Mononuclear cell (primary cell): ENCODE measurements at regions not wholly inside any gene's neighbourhood (a gene's known extent, or its start where the extent isn't known, plus 50 kb on each side); places are given as distances from the start of the nearest gene placed in this dataset.

ENCODE experiments used
- H3K27me3 ChIP-seq: 2 replicates; pipeline ENCODE4 v1.6.0; 2011; ENCODE audit warnings: low read length, control low read depth; ENCODE audit not compliant: insufficient read depth
- H3K4me1 ChIP-seq: 2 replicates; pipeline ENCODE4 v1.5.1; 2011; ENCODE audit warnings: mild to moderate bottlenecking, low read length, control low read depth; ENCODE audit not compliant: insufficient read depth
- H3K4me3 ChIP-seq: 2 replicates; pipeline ENCODE4 v1.5.1; 2011; ENCODE audit warnings: mild to moderate bottlenecking, low read length, moderate library complexity
- H3K9me3 ChIP-seq: 2 replicates; pipeline ENCODE4 v1.5.1; 2011; ENCODE audit warnings: low read depth, mild to moderate bottlenecking, control low read depth, low read length

DNA sequence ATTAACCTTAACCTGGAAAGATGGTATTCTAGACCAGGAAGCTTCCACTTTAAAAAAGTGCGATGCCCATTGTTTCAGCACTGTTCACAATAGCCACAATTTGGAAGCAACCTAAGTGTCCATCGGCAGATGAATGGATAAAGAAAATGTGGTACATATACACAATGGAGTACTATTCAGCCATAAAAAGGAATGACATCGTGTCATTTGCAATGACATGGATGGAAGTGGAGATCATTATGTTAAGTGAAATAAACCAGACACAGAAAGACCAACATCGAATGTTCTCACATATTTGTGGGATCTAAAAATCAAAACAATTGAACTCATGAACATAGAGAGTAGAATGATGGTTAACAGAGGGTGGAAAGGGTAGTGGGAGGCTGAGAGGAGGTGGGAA is 94.2 kb downstream of the NR2F2 start:
- Histone ChIP-seq H3K4me1 (no peaks in the 10 kb centered on the region), H3K27me3 (peaks cover 24% of the 10 kb centered on the region), H3K4me3 (no peak overlapping the region), H3K9me3 (no peaks in the 10 kb centered on the region)

GRCh38 chr15:96428742-96429141 is 98.2 kb downstream of the NR2F2 start:
- H3K4me3 ChIP-seq: no peak overlapping the region
- H3K4me1 ChIP-seq: no peaks in the 10 kb centered on the region
- no peaks in the 10 kb centered on the region for H3K9me3 ChIP-seq
- peaks cover 5% of the 10 kb centered on the region for H3K27me3 ChIP-seq

- H3K4me3 ChIP-seq: no peak overlapping the region
Observed at GRCh38 chr15:96431786-96432185, 101.3 kb downstream of the NR2F2 start.

DNA sequence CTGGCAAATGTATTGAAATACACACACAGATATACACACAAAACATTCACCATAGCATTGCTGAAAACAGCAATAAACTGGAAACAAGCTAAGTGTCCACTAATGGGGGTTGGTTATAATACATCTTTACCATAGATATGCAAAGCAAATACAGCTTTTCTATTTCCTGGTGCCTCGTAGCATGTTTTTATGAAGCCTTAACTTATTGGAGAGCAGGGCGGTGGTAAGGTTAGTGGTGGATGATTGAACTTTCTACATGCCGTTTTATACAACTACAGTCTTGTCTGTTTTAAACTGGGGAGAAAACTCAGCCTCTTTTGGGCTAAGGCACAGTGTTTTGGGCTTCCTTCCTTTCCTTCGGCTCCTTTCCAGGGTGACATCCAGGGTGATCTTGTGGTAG is 104.5 kb downstream of the NR2F2 start:
- H3K27me3 ChIP-seq: peaks cover 5% of the 10 kb centered on the region
- H3K4me3 ChIP-seq: no peak overlapping the region
- no peaks in the 10 kb centered on the region for H3K4me1 ChIP-seq
- no peaks in the 10 kb centered on the region for H3K9me3 ChIP-seq

More at GRCh38 chr15:96431786-96432185, 101.3 kb downstream of the NR2F2 start:
- Histone ChIP-seq H3K4me1 (no peaks in the 10 kb centered on the region), H3K27me3 (peaks cover 5% of the 10 kb centered on the region), H3K9me3 (no peaks in the 10 kb centered on the region)

- no peaks in the 10 kb centered on the region for H3K9me3 ChIP-seq
- H3K4me3 ChIP-seq: no peak overlapping the region
Observed at GRCh38 chr15:96435841-96436240, 105.3 kb downstream of the NR2F2 start.

DNA sequence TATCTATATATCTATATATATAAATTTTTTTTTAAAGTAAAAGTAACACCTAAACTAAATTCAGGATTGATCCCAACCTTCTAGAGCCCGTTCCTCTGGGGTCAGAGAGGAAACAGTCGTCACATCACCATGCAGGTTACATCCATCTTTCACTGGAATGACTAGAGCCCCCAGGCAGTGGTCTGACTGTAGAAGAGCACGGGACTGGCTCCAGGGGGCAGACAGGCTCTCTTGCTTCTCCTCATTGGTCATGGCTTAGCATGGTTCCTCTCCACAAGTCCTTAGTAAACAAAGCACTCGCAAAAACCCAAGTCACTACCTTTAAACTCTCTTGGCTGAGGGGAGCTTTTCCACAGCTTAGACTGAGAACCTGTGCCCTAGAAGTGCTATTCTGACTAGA is 110.5 kb downstream of the NR2F2 start:
- no peaks in the 10 kb centered on the region for H3K9me3 ChIP-seq

More at GRCh38 chr15:96435841-96436240, 105.3 kb downstream of the NR2F2 start:
- H3K27me3 ChIP-seq: peaks cover 5% of the 10 kb centered on the region
- H3K4me1 ChIP-seq: no peaks in the 10 kb centered on the region

GRCh38 chr15:96442076-96442475 is 111.6 kb downstream of the NR2F2 start:
- no peaks in the 10 kb centered on the region for H3K27me3 ChIP-seq
- no peak overlapping the region for H3K4me3 ChIP-seq
- H3K9me3 ChIP-seq: no peaks in the 10 kb centered on the region
- H3K4me1 ChIP-seq: no peaks in the 10 kb centered on the region

More for the DNA sequence above, 110.5 kb downstream of the NR2F2 start:
- no peaks in the 10 kb centered on the region for H3K27me3 ChIP-seq
- H3K4me3 ChIP-seq: no peak overlapping the region
- no peaks in the 10 kb centered on the region for H3K4me1 ChIP-seq

DNA sequence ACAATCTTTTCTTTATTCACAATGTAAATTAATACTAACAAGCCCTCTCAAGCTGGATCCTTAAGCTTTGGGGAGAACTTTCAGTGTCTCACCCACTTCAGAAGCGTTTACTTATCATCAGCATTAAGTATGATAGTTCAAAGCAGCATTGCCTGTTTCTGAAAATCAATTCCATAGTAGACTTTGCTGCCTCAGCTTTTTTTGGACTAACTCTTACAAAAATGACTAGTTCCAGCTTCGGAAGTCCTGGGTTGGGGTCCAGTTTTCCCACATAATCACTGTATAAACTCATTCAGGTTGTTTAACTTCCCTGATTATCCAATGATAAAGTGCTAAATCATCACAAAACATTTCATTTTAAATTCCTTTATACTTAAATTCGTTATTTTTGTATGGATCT is 114.4 kb downstream of the NR2F2 start:
- Histone ChIP-seq H3K9me3 (no peaks in the 10 kb centered on the region), H3K4me1 (no peaks in the 10 kb centered on the region), H3K27me3 (no peaks in the 10 kb centered on the region), H3K4me3 (no peak overlapping the region)

DNA sequence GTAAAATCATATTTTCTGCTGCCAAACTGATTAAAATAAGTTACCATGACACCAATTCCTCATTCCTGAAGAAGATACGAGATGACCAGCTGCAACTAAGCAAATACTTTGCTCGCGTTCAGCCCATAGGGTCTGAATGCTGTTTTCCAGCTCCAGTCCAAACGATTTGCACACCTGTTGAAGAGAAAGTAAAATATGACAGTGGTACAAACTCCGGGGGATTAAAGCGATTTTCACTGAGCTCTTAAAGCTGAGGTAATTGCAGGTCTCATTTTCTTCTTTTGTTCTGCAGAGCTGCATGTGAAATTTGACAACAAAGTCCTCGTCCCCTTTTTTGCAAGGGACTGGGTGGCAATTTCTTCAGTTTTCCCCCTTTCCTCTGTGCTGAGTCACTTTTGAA is 118.4 kb downstream of the NR2F2 start:
- H3K27me3 ChIP-seq: no peaks in the 10 kb centered on the region
- H3K9me3 ChIP-seq: no peaks in the 10 kb centered on the region
- H3K4me3 ChIP-seq: no peak overlapping the region
- no peaks in the 10 kb centered on the region for H3K4me1 ChIP-seq

DNA sequence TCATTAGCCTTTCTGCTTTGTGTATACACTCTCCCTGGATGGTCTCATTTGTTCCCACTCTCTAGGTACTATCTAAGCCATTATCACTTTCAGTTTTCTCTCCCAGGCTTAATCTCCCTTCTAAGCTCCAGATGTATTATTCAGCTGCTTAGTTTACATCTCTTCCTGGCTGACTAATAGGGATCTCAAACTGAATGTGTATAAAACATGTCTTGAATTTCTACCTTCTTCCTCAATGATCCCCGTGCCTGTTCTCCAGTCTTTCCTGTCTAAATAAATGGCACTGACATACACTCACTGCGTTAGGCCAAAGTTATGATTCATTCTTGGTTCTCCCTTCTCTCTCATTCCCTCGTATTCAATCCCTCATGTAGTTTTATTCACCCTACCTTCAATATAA is 127.3 kb downstream of the NR2F2 start:
- H3K4me1 ChIP-seq: no peaks in the 10 kb centered on the region
- H3K27me3 ChIP-seq: no peaks in the 10 kb centered on the region
- no peak overlapping the region for H3K4me3 ChIP-seq
- H3K9me3 ChIP-seq: no peaks in the 10 kb centered on the region

DNA sequence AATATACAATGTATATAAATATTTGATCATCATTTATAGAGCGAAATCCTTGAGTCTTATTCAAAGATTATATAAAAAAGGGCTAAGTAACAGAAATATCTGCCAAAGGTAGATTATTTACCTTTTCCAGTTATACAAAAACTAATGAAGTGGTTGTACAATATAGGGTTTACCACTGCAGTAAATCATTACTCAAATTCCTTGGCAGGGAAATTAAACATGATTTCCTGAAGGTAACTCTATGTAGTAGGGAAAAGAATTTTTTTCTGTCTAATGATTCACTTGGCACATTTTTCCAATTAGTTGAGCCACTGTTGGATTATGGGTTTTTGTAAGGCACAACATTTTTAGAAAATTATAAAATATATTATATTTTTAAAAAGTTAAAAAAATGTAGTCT is 129.6 kb downstream of the NR2F2 start:
- H3K9me3 ChIP-seq: no peaks in the 10 kb centered on the region
- no peaks in the 10 kb centered on the region for H3K27me3 ChIP-seq
- no peaks in the 10 kb centered on the region for H3K4me1 ChIP-seq
- no peak overlapping the region for H3K4me3 ChIP-seq

- no peak overlapping the region for H3K4me3 ChIP-seq
- H3K27me3 ChIP-seq: no peaks in the 10 kb centered on the region
- no peaks in the 10 kb centered on the region for H3K9me3 ChIP-seq
- H3K4me1 ChIP-seq: no peaks in the 10 kb centered on the region
Observed at GRCh38 chr15:96462768-96463750, 132.6 kb downstream of the NR2F2 start.

DNA sequence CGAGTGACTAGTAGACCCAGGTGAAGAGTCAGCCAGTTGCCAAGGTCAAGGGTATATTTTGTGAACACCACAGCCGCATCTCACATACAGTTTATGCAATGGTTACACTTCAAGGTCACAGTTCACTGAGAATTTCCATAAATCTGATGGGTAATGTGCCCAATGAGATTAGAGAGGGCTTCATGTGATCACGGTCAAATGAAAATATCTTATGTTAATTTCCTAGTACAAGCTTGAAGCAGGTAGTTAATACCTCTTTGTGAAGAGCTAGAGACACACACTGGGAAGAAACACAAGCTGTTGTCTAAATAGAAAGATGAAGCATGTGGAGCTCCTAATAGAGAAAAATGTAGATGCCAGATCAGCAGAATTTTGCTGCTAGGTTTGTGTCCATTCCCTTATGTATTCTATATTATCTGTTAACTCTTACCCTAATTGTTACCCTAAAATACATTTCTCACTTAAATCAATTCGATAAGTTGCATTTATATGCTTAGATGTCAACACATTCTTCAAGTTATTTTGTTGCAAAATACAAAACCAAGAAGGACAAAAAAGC is 136.0 kb downstream of the NR2F2 start:
- H3K9me3 ChIP-seq: no peaks in the 10 kb centered on the region
- H3K4me3 ChIP-seq: no peak overlapping the region
- H3K27me3 ChIP-seq: no peaks in the 10 kb centered on the region
- no peaks in the 10 kb centered on the region for H3K4me1 ChIP-seq

GRCh38 chr15:96468036-96468435 is 137.5 kb downstream of the NR2F2 start:
- Histone ChIP-seq H3K9me3 (no peaks in the 10 kb centered on the region), H3K4me1 (no peaks in the 10 kb centered on the region), H3K4me3 (no peak overlapping the region), H3K27me3 (no peaks in the 10 kb centered on the region)

GRCh38 chr15:96470681-96471310 is 140.3 kb downstream of the NR2F2 start:
- Histone ChIP-seq H3K27me3 (no peaks in the 10 kb centered on the region), H3K4me3 (no peak overlapping the region), H3K9me3 (no peaks in the 10 kb centered on the region), H3K4me1 (no peaks in the 10 kb centered on the region)
